HUES6 (cell line): ENCODE measurements at regions not wholly inside any gene's neighbourhood (a gene's known extent, or its start where the extent isn't known, plus 50 kb on each side); places are given as distances from the start of the nearest gene placed in this dataset.
"Not testable (repeated sequence)": the region's sequence is repeated elsewhere in the genome, so short reads cannot be mapped to it uniquely, and the experiment has no call there.

Experiments
- H3K27ac ChIP-seq: 2 replicates; pipeline ENCODE4 v1.7.0; 2013; ENCODE audit warnings: low read depth, mild to moderate bottlenecking, low read length, inconsistent platforms
- H3K27me3 ChIP-seq: 2 replicates; pipeline ENCODE4 v1.6.1; 2013; ENCODE audit warnings: low read length; ENCODE audit not compliant: control insufficient read depth, insufficient read depth
- H3K36me3 ChIP-seq: 2 replicates; pipeline ENCODE4 v1.6.1; 2013; ENCODE audit warnings: low read length; ENCODE audit not compliant: control insufficient read depth, insufficient read depth
- H3K4me1 ChIP-seq: 2 replicates; pipeline ENCODE4 v1.6.1; 2013; ENCODE audit warnings: low read length; ENCODE audit not compliant: control insufficient read depth, insufficient read depth
- H3K4me3 ChIP-seq: 2 replicates; pipeline ENCODE4 v1.5.1; 2013; ENCODE audit warnings: low read depth, low read length
- H3K9ac ChIP-seq: one replicate; pipeline ENCODE4 v1.6.1; 2013; ENCODE audit warnings: mild to moderate bottlenecking, low read length
- H3K9me3 ChIP-seq: 2 replicates; pipeline ENCODE4 v1.6.1; 2013; ENCODE audit warnings: low read depth, low read length; ENCODE audit not compliant: control insufficient read depth, insufficient read depth

GRCh38 chr6:14235653-14236356, 118.2 kb downstream of the CD83 start:
- Histone ChIP-seq H3K36me3 (no peaks in the 10 kb centered on the region), H3K27ac (no peak overlapping the region), H3K4me1 (peaks cover 6% of the 10 kb centered on the region; the same call in 1 of the 2 replicates), H3K9ac (no peak overlapping the region), H3K27me3 (no peaks in the 10 kb centered on the region), H3K4me3 (no peak overlapping the region), H3K9me3 (peaks cover 8% of the 10 kb centered on the region; the same call in 1 of the 2 replicates)

- Histone ChIP-seq H3K27me3 (no peaks in the 10 kb centered on the region), H3K4me3 (no peak overlapping the region), H3K36me3 (no peaks in the 10 kb centered on the region), H3K9ac (no peak overlapping the region), H3K9me3 (peaks cover 10% of the 10 kb centered on the region; the same call in 1 of the 2 replicates), H3K27ac (no peak overlapping the region), H3K4me1 (peaks cover 8% of the 10 kb centered on the region; the same call in 1 of the 2 replicates)
These were observed 121.5 kb downstream of the CD83 start for GRCh38 chr6:14239097-14239496.

GRCh38 chr6:14240411-14241166, 123.0 kb downstream of the CD83 start:
- H3K9me3 ChIP-seq = peaks cover 10% of the 10 kb centered on the region; the same call in 1 of the 2 replicates
- no peaks in the 10 kb centered on the region for H3K27me3 ChIP-seq
- H3K27ac ChIP-seq = no peak overlapping the region
- no peaks in the 10 kb centered on the region for H3K36me3 ChIP-seq
- H3K4me1 ChIP-seq = peaks cover 8% of the 10 kb centered on the region; the same call in 1 of the 2 replicates
- no peak overlapping the region for H3K9ac ChIP-seq
- H3K4me3 ChIP-seq = no peak overlapping the region

- Histone ChIP-seq H3K9me3 (peaks cover 10% of the 10 kb centered on the region; the same call in 1 of the 2 replicates), H3K9ac (no peak overlapping the region), H3K27ac (no peak overlapping the region), H3K36me3 (no peaks in the 10 kb centered on the region), H3K27me3 (no peaks in the 10 kb centered on the region), H3K4me3 (no peak overlapping the region), H3K4me1 (peaks cover 8% of the 10 kb centered on the region; the same call in 1 of the 2 replicates)
These were observed 123.9 kb downstream of the CD83 start for GRCh38 chr6:14241255-14242070.

GRCh38 chr6:14242912-14243311, 125.3 kb downstream of the CD83 start:
- H3K36me3 ChIP-seq = not testable (repeated sequence)

GRCh38 chr6:14243597-14243996, 126.0 kb downstream of the CD83 start:
- Histone ChIP-seq H3K9me3 (peaks cover 8% of the 10 kb centered on the region; the same call in 1 of the 2 replicates), H3K4me1 (peaks cover 8% of the 10 kb centered on the region; the same call in 1 of the 2 replicates), H3K27me3 (no peaks in the 10 kb centered on the region), H3K36me3 (no peaks in the 10 kb centered on the region), H3K4me3 (no peak overlapping the region), H3K9ac (no peak overlapping the region), H3K27ac (no peak overlapping the region)

More at GRCh38 chr6:14242912-14243311, 125.3 kb downstream of the CD83 start:
- H3K9me3 ChIP-seq = peaks cover 10% of the 10 kb centered on the region; the same call in 1 of the 2 replicates
- H3K4me3 ChIP-seq, H3K9ac ChIP-seq, H3K4me1 ChIP-seq, H3K27ac ChIP-seq, H3K27me3 ChIP-seq: not testable (repeated sequence)

- peaks cover 8% of the 10 kb centered on the region; the same call in 1 of the 2 replicates for H3K4me1 ChIP-seq
- no peaks in the 10 kb centered on the region for H3K36me3 ChIP-seq
- no peak overlapping the region for H3K4me3 ChIP-seq
- no peak overlapping the region for H3K9ac ChIP-seq
- no peaks in the 10 kb centered on the region for H3K27me3 ChIP-seq
- H3K27ac ChIP-seq = no peak overlapping the region
- peaks cover 2% of the 10 kb centered on the region; the same call in 1 of the 2 replicates for H3K9me3 ChIP-seq
These were observed 129.3 kb downstream of the CD83 start for GRCh38 chr6:14246876-14247275.

- Histone ChIP-seq H3K4me3 (no peak overlapping the region), H3K36me3 (no peaks in the 10 kb centered on the region), H3K4me1 (0 out of 2 replicates have a peak, but pooled peaks cover 5% of the 10 kb centered on the region), H3K9me3 (no peaks in the 10 kb centered on the region), H3K9ac (no peak overlapping the region), H3K27ac (no peak overlapping the region), H3K27me3 (no peaks in the 10 kb centered on the region)
These were observed 133.0 kb downstream of the CD83 start for GRCh38 chr6:14250573-14250972.

- no peaks in the 10 kb centered on the region for H3K4me1 ChIP-seq
- H3K27me3 ChIP-seq = no peaks in the 10 kb centered on the region
- no peaks in the 10 kb centered on the region for H3K36me3 ChIP-seq
- no peak overlapping the region for H3K4me3 ChIP-seq
- H3K9ac ChIP-seq = no peak overlapping the region
- no peak overlapping the region for H3K27ac ChIP-seq
- H3K9me3 ChIP-seq = no peaks in the 10 kb centered on the region
These were observed 134.8 kb downstream of the CD83 start for GRCh38 chr6:14252271-14252850.

- no peak overlapping the region for H3K27ac ChIP-seq
- no peaks in the 10 kb centered on the region for H3K36me3 ChIP-seq
These were observed 136.9 kb downstream of the CD83 start for GRCh38 chr6:14254505-14254904.

More at GRCh38 chr6:14254505-14254904, 136.9 kb downstream of the CD83 start:
- Histone ChIP-seq H3K4me3 (no peak overlapping the region), H3K27me3 (no peaks in the 10 kb centered on the region), H3K9me3 (no peaks in the 10 kb centered on the region), H3K9ac (no peak overlapping the region), H3K4me1 (peaks cover 17% of the 10 kb centered on the region)
